Right atrium auricular region (tissue), 2 donors: ENCODE measurements at regions not wholly inside any gene's neighbourhood (a gene's known extent, or its start where the extent isn't known, plus 50 kb on each side); places are given as distances from the start of the nearest gene placed in this dataset.

Experiments
- DNase-seq: peaks from one replicate; pipeline ENCODE4 v3.0.0-alpha.2; 2019; ENCODE audit warnings: low spot score
- H3K27ac ChIP-seq, 2 donors: fragments of 200-600 bp; sonication (generic); 1 replicate in 1 of 2; 2 replicates in 1 of 2; pipeline ENCODE4 v1.5.1; 2016 to 2019
- H3K27me3 ChIP-seq, 2 donors: fragments of 200-600 bp; sonication (generic); one replicate each; pipeline versions ENCODE4 v1.5.1 to v1.6.0; 2017 to 2019
- H3K36me3 ChIP-seq: fragments of 200-600 bp; sonication (generic); one replicate; pipeline ENCODE4 v1.5.1; 2016
- H3K4me1 ChIP-seq, 2 donors: fragments of 200-600 bp; sonication (generic); one replicate each; pipeline versions ENCODE4 v1.5.1 to v1.6.0; 2017 to 2019
- H3K4me3 ChIP-seq, 2 donors: fragments of 200-600 bp; sonication (generic); 1 replicate in 1 of 2; 2 replicates in 1 of 2; pipeline ENCODE4 v1.5.1; 2017 to 2019; ENCODE audit warnings: mild to moderate bottlenecking in 1 of 2, moderate library complexity in 1 of 2
- H3K9me3 ChIP-seq, 2 donors: fragments of 200-600 bp; sonication (generic); one replicate each; pipeline ENCODE4 v1.5.1; 2019
- CTCF ChIP-seq, 2 donors: fragments of 200-600 bp; sonication (generic); IDR thresholded peaks; one replicate each; pipeline ENCODE4 v1.5.1; 2019; ENCODE audit warnings: antibody characterized with exemption in 2 of 2

- Histone ChIP-seq H3K36me3 (no peaks in the 10 kb centered on the region), H3K4me1 (peaks cover 0 to 17% of the 10 kb centered on the region in 2 donors), H3K27me3 (no peaks in the 10 kb centered on the region), H3K27ac (no peak overlapping the region), H3K4me3 (no peak overlapping the region), H3K9me3 (no peaks in the 10 kb centered on the region)
- no peak for TF ChIP-seq CTCF (IDR thresholded peaks at IDR 0.05)
- no peak for DNase-seq
Measured at GRCh38 chr2:12180031-12180430, 433.6 kb downstream of the LPIN1 start.

- no peaks in the 10 kb centered on the region for H3K36me3 ChIP-seq
- no peaks in the 10 kb centered on the region for H3K9me3 ChIP-seq
- no peak overlapping the region for H3K27ac ChIP-seq
- no peak overlapping the region for H3K4me3 ChIP-seq
- H3K27me3 ChIP-seq: no peaks in the 10 kb centered on the region
- no peaks in the 10 kb centered on the region for H3K4me1 ChIP-seq
- DNase-seq: no peak
- TF ChIP-seq CTCF (IDR thresholded peaks at IDR 0.05): no peak
Measured at GRCh38 chr2:12183032-12183645, 436.7 kb downstream of the LPIN1 start.

- no peak for TF ChIP-seq CTCF (IDR thresholded peaks at IDR 0.05)
- H3K27ac ChIP-seq: no peak overlapping the region
- no peak for DNase-seq
- H3K4me1 ChIP-seq: no peaks in the 10 kb centered on the region
- H3K27me3 ChIP-seq: no peaks in the 10 kb centered on the region
- peaks cover 0 to 8% of the 10 kb centered on the region in 2 donors for H3K9me3 ChIP-seq
- no peaks in the 10 kb centered on the region for H3K36me3 ChIP-seq
- no peak overlapping the region for H3K4me3 ChIP-seq
Measured at GRCh38 chr2:12192762-12193161, 446.3 kb downstream of the LPIN1 start.

- H3K27ac ChIP-seq: no peak overlapping the region
- H3K36me3 ChIP-seq: no peaks in the 10 kb centered on the region
- no peak overlapping the region for H3K4me3 ChIP-seq
- H3K9me3 ChIP-seq: peaks cover 0 to 8% of the 10 kb centered on the region in 2 donors
- DNase-seq: no peak
- TF ChIP-seq CTCF (IDR thresholded peaks at IDR 0.05): no peak
- H3K27me3 ChIP-seq: no peaks in the 10 kb centered on the region
- no peaks in the 10 kb centered on the region for H3K4me1 ChIP-seq
Measured at GRCh38 chr2:12194968-12195367, 448.5 kb downstream of the LPIN1 start.

GRCh38 chr2:12196495-12196894 is 450.1 kb downstream of the LPIN1 start:
- no peaks in the 10 kb centered on the region for H3K36me3 ChIP-seq
- no peaks in the 10 kb centered on the region for H3K27me3 ChIP-seq
- no peak for TF ChIP-seq CTCF (IDR thresholded peaks at IDR 0.05)
- no peak overlapping the region for H3K27ac ChIP-seq
- no peak overlapping the region for H3K4me3 ChIP-seq
- H3K4me1 ChIP-seq: no peaks in the 10 kb centered on the region
- H3K9me3 ChIP-seq: peaks cover 0 to 8% of the 10 kb centered on the region in 2 donors
- no peak for DNase-seq

GRCh38 chr2:12197133-12197532 is 450.7 kb downstream of the LPIN1 start:
- Histone ChIP-seq H3K36me3 (no peaks in the 10 kb centered on the region), H3K4me3 (no peak overlapping the region), H3K4me1 (no peaks in the 10 kb centered on the region), H3K27me3 (no peaks in the 10 kb centered on the region), H3K9me3 (peaks cover 0 to 8% of the 10 kb centered on the region in 2 donors), H3K27ac (no peak overlapping the region)
- no peak for TF ChIP-seq CTCF (IDR thresholded peaks at IDR 0.05)
- DNase-seq: no peak
